GM21447 (cell line): ENCODE measurements at regions not wholly inside any gene's neighbourhood (a gene's known extent, or its start where the extent isn't known, plus 50 kb on each side); places are given as distances from the start of the nearest gene placed in this dataset.

Source experiments
- ATAC-seq: cut with Tn5 transposase; IDR thresholded peaks from one replicate; pipeline ENCODE4 v1.9.1; 2021; ENCODE audit not compliant: unreplicated experiment

GRCh38 chr11:112582366-112582765 lies 321.7 kb upstream of the PLET1 start:
- no peak for ATAC-seq

GRCh38 chr11:112583261-112583893 lies 322.7 kb upstream of the PLET1 start:
- ATAC-seq, result peak; percentile 88

GRCh38 chr11:112584672-112585071 lies 324.0 kb upstream of the PLET1 start:
- ATAC-seq, result no peak

GRCh38 chr11:112587664-112588063 lies 327.0 kb upstream of the PLET1 start:
- ATAC-seq, result no peak

GRCh38 chr11:112588252-112588694 lies 327.6 kb upstream of the PLET1 start:
- peak; percentile 31 for ATAC-seq

GRCh38 chr11:112589155-112589554 lies 328.5 kb upstream of the PLET1 start:
- ATAC-seq, result no peak

GRCh38 chr11:112590764-112591163 lies 330.1 kb upstream of the PLET1 start:
- no peak for ATAC-seq

- ATAC-seq, result no peak
Measured at GRCh38 chr11:112593440-112593839, 332.8 kb upstream of the PLET1 start.

- no peak for ATAC-seq
Measured at GRCh38 chr11:112596324-112596723, 335.7 kb upstream of the PLET1 start.

GRCh38 chr11:112597286-112597790 lies 336.7 kb upstream of the PLET1 start:
- no peak for ATAC-seq

- ATAC-seq, result no peak
Measured at GRCh38 chr11:112599265-112599664, 338.6 kb upstream of the PLET1 start.

- no peak for ATAC-seq
Measured at GRCh38 chr11:112599856-112600533, 339.3 kb upstream of the PLET1 start.

GRCh38 chr11:112605093-112605666 lies 344.5 kb upstream of the PLET1 start:
- ATAC-seq, result no peak

- ATAC-seq, result no peak
Measured at GRCh38 chr11:112606656-112607055, 346.0 kb upstream of the PLET1 start.

- no peak for ATAC-seq
Measured at GRCh38 chr11:112608509-112608908, 347.8 kb upstream of the PLET1 start.

- no peak for ATAC-seq
Measured at GRCh38 chr11:112610494-112610893, 349.8 kb upstream of the PLET1 start.

- ATAC-seq, result no peak
Measured at GRCh38 chr11:112610996-112611750, 350.0 kb upstream of the NCAM1 start.

- no peak for ATAC-seq
Measured at GRCh38 chr11:112611771-112612170, 349.4 kb upstream of the NCAM1 start.

GRCh38 chr11:112612250-112612849 lies 348.9 kb upstream of the NCAM1 start:
- no peak for ATAC-seq

GRCh38 chr11:112613051-112613972 lies 347.9 kb upstream of the NCAM1 start:
- ATAC-seq, result no peak
